GM23338 (cell line): ENCODE measurements at regions not wholly inside any gene's neighbourhood (a gene's known extent, or its start where the extent isn't known, plus 50 kb on each side); places are given as distances from the start of the nearest gene placed in this dataset.

Experiments used
- ATAC-seq: fragments of 200-7000 bp; cut with Tn5 transposase; 3 replicates; pipeline ENCODE4 v1.9.1; 2020
- DNase-seq: peaks from one replicate; pipeline ENCODE4 v3.0.0-alpha.2; 2015; ENCODE audit warnings: low spot score
- H2AFZ ChIP-seq: fragments of 200-600 bp; sonication (generic); 2 replicates; pipeline ENCODE4 v1.8.0; 2016; ENCODE audit warnings: antibody characterized with exemption, mild to moderate bottlenecking, moderate library complexity
- H3F3A ChIP-seq: fragments of 200-600 bp; sonication (generic); replicated peaks from 2 replicates; pipeline ENCODE4 v1.8.0; 2017; ENCODE audit warnings: antibody characterized with exemption, mixed run types, low read depth
- H3K27ac ChIP-seq: fragments of 200-600 bp; sonication (generic); 2 replicates; pipeline ENCODE4 v1.6.1; 2016; ENCODE audit warnings: low read depth
- H3K27me3 ChIP-seq: fragments of 200-600 bp; sonication (generic); 2 replicates; pipeline ENCODE4 v1.8.0; 2016; ENCODE audit warnings: mild to moderate bottlenecking, mixed run types, moderate library complexity; ENCODE audit not compliant: insufficient read depth
- H3K36me3 ChIP-seq: fragments of 200-600 bp; sonication (generic); 2 replicates; pipeline ENCODE4 v1.8.0; 2016; ENCODE audit warnings: mild to moderate bottlenecking; ENCODE audit not compliant: insufficient read depth
- H3K4me1 ChIP-seq: fragments of 200-600 bp; sonication (generic); 2 replicates; pipeline ENCODE4 v1.8.0; 2016; ENCODE audit warnings: mild to moderate bottlenecking, moderate library complexity; ENCODE audit not compliant: insufficient read depth
- H3K4me2 ChIP-seq: fragments of 200-600 bp; sonication (generic); 2 replicates; pipeline ENCODE4 v1.7.1; 2017; ENCODE audit warnings: mixed run types
- H3K4me3 ChIP-seq: fragments of 200-600 bp; sonication (generic); 2 replicates; pipeline ENCODE4 v1.6.1; 2016; ENCODE audit warnings: mixed run types
- H3K79me2 ChIP-seq: fragments of 200-600 bp; sonication (generic); replicated peaks from 2 replicates; pipeline ENCODE4 v1.8.0; 2017; ENCODE audit warnings: mild to moderate bottlenecking; ENCODE audit not compliant: insufficient read depth
- H3K9me2 ChIP-seq: fragments of 200-600 bp; sonication (generic); 2 replicates; pipeline ENCODE4 v1.8.0; 2017; ENCODE audit not compliant: insufficient read depth
- H4K20me1 ChIP-seq: fragments of 200-600 bp; sonication (generic); replicated peaks from 2 replicates; pipeline ENCODE4 v1.8.0; 2017; ENCODE audit warnings: mild to moderate bottlenecking; ENCODE audit not compliant: insufficient read depth
- H3K27ac Mint-ChIP-seq: 2 replicates; pipeline ENCODE4 v1.8.0; 2020; ENCODE audit warnings: inconsistent platforms, mild to moderate bottlenecking, moderate library complexity, mixed read lengths
- H3K27me3 Mint-ChIP-seq: 3 replicates; pipeline ENCODE4 v1.8.0; 2022; ENCODE audit warnings: low read depth, mild to moderate bottlenecking, moderate library complexity, mixed read lengths, inconsistent platforms; ENCODE audit not compliant: insufficient read depth, poor library complexity
- H3K36me3 Mint-ChIP-seq: 3 replicates; pipeline ENCODE4 v1.8.0; 2021; ENCODE audit warnings: low read depth, mild to moderate bottlenecking, inconsistent platforms, moderate library complexity, mixed read lengths
- H3K4me1 Mint-ChIP-seq: 3 replicates; pipeline ENCODE4 v1.8.0; 2020; ENCODE audit warnings: mild to moderate bottlenecking, inconsistent platforms, mixed read lengths
- H3K4me3 Mint-ChIP-seq: 3 replicates; pipeline ENCODE4 v1.8.0; 2021; ENCODE audit warnings: moderate library complexity, mild to moderate bottlenecking, inconsistent platforms, mixed read lengths
- H3K9me3 Mint-ChIP-seq: 3 replicates; pipeline ENCODE4 v1.8.0; 2020; ENCODE audit warnings: moderate library complexity, mild to moderate bottlenecking, inconsistent platforms, mixed read lengths
- CREB1 ChIP-seq: fragments of 250-450 bp; sonication (Bioruptor Pico); IDR thresholded peaks from 2 replicates; pipeline ENCODE4 v1.5.0; 2020; ENCODE audit warnings: low read depth, mild to moderate bottlenecking, moderate library complexity
- EZH2phosphoT487 ChIP-seq: fragments of 200-600 bp; sonication (generic); IDR thresholded peaks from one replicate; pipeline ENCODE4 v1.8.1; 2018; ENCODE audit warnings: antibody characterized with exemption; ENCODE audit not compliant: unreplicated experiment
- JUNB ChIP-seq: IDR thresholded peaks from one replicate; pipeline ENCODE4 v1.6.1; 2016; ENCODE audit warnings: antibody characterized with exemption; ENCODE audit not compliant: unreplicated experiment
- NANOG ChIP-seq: IDR thresholded peaks from 2 replicates; pipeline ENCODE4 v1.6.1; 2016; ENCODE audit warnings: antibody characterized with exemption, borderline replicate concordance
- POLR2AphosphoS5 ChIP-seq: IDR thresholded peaks from 2 replicates; pipeline ENCODE4 v1.6.1; 2016; ENCODE audit warnings: antibody characterized with exemption, low read depth
- REST ChIP-seq: IDR thresholded peaks from one replicate; pipeline ENCODE4 v1.6.1; 2018; ENCODE audit warnings: antibody characterized with exemption; ENCODE audit not compliant: unreplicated experiment
- STAT1 ChIP-seq: IDR thresholded peaks from one replicate; pipeline ENCODE4 v1.6.1; 2016; ENCODE audit warnings: antibody characterized with exemption; ENCODE audit not compliant: unreplicated experiment
- ZNF114 ChIP-seq: fragments of 250-450 bp; sonication (Bioruptor Pico); IDR thresholded peaks from 2 replicates; pipeline ENCODE4 v1.5.0; 2020; ENCODE audit warnings: mild to moderate bottlenecking, moderate library complexity
- TF ChIP-seq, protein P1 (sequence below), 2 experiments: fragments of 200-600 bp in 1 of 2; sonication (generic) in 1 of 2; conservative IDR thresholded peaks; 2 replicates each; pipeline versions ENCODE4 v1.5.1 to v1.6.1; 2016 to 2017; ENCODE audit warnings: antibody characterized with exemption in 2 of 2, low read depth in 2 of 2, mild to moderate bottlenecking in 2 of 2, moderate library complexity in 1 of 2
- TF ChIP-seq, protein P2 (sequence below): fragments of 250-450 bp; sonication (Bioruptor Pico); IDR thresholded peaks from 2 replicates; pipeline ENCODE4 v1.5.0; 2020; ENCODE audit warnings: mild to moderate bottlenecking, moderate library complexity

- Histone ChIP-seq H3K36me3 (no peaks in the 10 kb centered on the region), H3K27me3 (no peaks in the 10 kb centered on the region), H3K4me2 (no peak overlapping the region), H3K4me1 (no peaks in the 10 kb centered on the region; the same call in 1 of the 2 replicates), H3K27ac (no peak overlapping the region), H4K20me1 (no peaks in the 10 kb centered on the region), H2AFZ (no peak overlapping the region), H3F3A (no peaks in the 10 kb centered on the region), H3K9me2 (no peaks in the 10 kb centered on the region), H3K4me3 (no peak overlapping the region), H3K79me2 (no peaks in the 10 kb centered on the region)
- H3K9me3 Mint-ChIP-seq: no peaks in the 10 kb centered on the region
- H3K27me3 Mint-ChIP-seq: peaks cover 11% of the 10 kb centered on the region
- no peaks in the 10 kb centered on the region for H3K36me3 Mint-ChIP-seq
- no peak for TF ChIP-seq JUNB
- TF ChIP-seq STAT1: no peak
- no peak for TF ChIP-seq ZNF114 (CRISPR knock-in tag)
- no peak for TF ChIP-seq NANOG
- TF ChIP-seq POLR2AphosphoS5: no peak
- no peak for TF ChIP-seq CREB1
- TF ChIP-seq, protein P1, sequence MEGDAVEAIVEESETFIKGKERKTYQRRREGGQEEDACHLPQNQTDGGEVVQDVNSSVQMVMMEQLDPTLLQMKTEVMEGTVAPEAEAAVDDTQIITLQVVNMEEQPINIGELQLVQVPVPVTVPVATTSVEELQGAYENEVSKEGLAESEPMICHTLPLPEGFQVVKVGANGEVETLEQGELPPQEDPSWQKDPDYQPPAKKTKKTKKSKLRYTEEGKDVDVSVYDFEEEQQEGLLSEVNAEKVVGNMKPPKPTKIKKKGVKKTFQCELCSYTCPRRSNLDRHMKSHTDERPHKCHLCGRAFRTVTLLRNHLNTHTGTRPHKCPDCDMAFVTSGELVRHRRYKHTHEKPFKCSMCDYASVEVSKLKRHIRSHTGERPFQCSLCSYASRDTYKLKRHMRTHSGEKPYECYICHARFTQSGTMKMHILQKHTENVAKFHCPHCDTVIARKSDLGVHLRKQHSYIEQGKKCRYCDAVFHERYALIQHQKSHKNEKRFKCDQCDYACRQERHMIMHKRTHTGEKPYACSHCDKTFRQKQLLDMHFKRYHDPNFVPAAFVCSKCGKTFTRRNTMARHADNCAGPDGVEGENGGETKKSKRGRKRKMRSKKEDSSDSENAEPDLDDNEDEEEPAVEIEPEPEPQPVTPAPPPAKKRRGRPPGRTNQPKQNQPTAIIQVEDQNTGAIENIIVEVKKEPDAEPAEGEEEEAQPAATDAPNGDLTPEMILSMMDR (conservative IDR thresholded peaks at IDR 0.05; ENCODE audit: low read depth in 2 of 2): no peak
- DNase-seq (no peak), ATAC-seq (no peak)
- peaks cover 8% of the 10 kb centered on the region; the same call in 2 of the 3 replicates for H3K4me1 Mint-ChIP-seq
- H3K4me3 Mint-ChIP-seq: no peak overlapping the region
- H3K27ac Mint-ChIP-seq: no peak overlapping the region
Observed at GRCh38 chr20:50341880-50342637, 151.4 kb downstream of the CEBPB start.

GRCh38 chr20:50342638-50343102, 152.0 kb downstream of the CEBPB start:
- H3K27ac ChIP-seq: no peak overlapping the region
- TF ChIP-seq, protein P2, sequence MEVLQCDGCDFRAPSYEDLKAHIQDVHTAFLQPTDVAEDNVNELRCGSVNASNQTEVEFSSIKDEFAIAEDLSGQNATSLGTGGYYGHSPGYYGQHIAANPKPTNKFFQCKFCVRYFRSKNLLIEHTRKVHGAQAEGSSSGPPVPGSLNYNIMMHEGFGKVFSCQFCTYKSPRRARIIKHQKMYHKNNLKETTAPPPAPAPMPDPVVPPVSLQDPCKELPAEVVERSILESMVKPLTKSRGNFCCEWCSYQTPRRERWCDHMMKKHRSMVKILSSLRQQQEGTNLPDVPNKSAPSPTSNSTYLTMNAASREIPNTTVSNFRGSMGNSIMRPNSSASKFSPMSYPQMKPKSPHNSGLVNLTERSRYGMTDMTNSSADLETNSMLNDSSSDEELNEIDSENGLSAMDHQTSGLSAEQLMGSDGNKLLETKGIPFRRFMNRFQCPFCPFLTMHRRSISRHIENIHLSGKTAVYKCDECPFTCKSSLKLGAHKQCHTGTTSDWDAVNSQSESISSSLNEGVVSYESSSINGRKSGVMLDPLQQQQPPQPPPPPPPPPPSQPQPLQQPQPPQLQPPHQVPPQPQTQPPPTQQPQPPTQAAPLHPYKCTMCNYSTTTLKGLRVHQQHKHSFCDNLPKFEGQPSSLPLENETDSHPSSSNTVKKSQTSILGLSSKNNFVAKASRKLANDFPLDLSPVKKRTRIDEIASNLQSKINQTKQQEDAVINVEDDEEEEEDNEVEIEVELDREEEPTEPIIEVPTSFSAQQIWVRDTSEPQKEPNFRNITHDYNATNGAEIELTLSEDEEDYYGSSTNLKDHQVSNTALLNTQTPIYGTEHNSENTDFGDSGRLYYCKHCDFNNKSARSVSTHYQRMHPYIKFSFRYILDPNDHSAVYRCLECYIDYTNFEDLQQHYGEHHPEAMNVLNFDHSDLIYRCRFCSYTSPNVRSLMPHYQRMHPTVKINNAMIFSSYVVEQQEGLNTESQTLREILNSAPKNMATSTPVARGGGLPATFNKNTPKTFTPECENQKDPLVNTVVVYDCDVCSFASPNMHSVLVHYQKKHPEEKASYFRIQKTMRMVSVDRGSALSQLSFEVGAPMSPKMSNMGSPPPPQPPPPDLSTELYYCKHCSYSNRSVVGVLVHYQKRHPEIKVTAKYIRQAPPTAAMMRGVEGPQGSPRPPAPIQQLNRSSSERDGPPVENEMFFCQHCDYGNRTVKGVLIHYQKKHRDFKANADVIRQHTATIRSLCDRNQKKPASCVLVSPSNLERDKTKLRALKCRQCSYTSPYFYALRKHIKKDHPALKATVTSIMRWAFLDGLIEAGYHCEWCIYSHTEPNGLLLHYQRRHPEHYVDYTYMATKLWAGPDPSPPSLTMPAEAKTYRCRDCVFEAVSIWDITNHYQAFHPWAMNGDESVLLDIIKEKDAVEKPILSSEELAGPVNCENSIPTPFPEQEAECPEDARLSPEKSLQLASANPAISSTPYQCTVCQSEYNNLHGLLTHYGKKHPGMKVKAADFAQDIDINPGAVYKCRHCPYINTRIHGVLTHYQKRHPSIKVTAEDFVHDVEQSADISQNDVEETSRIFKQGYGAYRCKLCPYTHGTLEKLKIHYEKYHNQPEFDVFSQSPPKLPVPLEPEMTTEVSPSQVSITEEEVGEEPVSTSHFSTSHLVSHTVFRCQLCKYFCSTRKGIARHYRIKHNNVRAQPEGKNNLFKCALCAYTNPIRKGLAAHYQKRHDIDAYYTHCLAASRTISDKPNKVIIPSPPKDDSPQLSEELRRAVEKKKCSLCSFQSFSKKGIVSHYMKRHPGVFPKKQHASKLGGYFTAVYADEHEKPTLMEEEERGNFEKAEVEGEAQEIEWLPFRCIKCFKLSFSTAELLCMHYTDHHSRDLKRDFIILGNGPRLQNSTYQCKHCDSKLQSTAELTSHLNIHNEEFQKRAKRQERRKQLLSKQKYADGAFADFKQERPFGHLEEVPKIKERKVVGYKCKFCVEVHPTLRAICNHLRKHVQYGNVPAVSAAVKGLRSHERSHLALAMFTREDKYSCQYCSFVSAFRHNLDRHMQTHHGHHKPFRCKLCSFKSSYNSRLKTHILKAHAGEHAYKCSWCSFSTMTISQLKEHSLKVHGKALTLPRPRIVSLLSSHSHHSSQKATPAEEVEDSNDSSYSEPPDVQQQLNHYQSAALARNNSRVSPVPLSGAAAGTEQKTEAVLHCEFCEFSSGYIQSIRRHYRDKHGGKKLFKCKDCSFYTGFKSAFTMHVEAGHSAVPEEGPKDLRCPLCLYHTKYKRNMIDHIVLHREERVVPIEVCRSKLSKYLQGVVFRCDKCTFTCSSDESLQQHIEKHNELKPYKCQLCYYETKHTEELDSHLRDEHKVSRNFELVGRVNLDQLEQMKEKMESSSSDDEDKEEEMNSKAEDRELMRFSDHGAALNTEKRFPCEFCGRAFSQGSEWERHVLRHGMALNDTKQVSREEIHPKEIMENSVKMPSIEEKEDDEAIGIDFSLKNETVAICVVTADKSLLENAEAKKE (CRISPR knock-in tag): no peak
- no peak for TF ChIP-seq JUNB
- TF ChIP-seq NANOG: no peak
- TF ChIP-seq REST: no peak
- no peak for TF ChIP-seq EZH2phosphoT487

More at GRCh38 chr20:50342638-50343102, 152.0 kb downstream of the CEBPB start:
- H3F3A ChIP-seq: no peaks in the 10 kb centered on the region
- H4K20me1 ChIP-seq: no peaks in the 10 kb centered on the region
- DNase-seq (no peak), ATAC-seq (no peak)
- H3K27me3 ChIP-seq: no peaks in the 10 kb centered on the region
- Mint-ChIP-seq H3K4me1 (peaks cover 10% of the 10 kb centered on the region; the same call in 2 of the 3 replicates), H3K27ac (no peak overlapping the region), H3K27me3 (peaks cover 11% of the 10 kb centered on the region), H3K9me3 (no peaks in the 10 kb centered on the region), H3K36me3 (no peaks in the 10 kb centered on the region), H3K4me3 (no peak overlapping the region)
- H3K4me2 ChIP-seq: no peak overlapping the region
- no peaks in the 10 kb centered on the region for H3K36me3 ChIP-seq
- no peak overlapping the region for H2AFZ ChIP-seq
- H3K4me3 ChIP-seq: no peak overlapping the region
- H3K4me1 ChIP-seq: no peaks in the 10 kb centered on the region; the same call in 1 of the 2 replicates
- no peaks in the 10 kb centered on the region for H3K79me2 ChIP-seq
- H3K9me2 ChIP-seq: no peaks in the 10 kb centered on the region
